GM10266 (cell line): ENCODE measurements at regions not wholly inside any gene's neighbourhood (a gene's known extent, or its start where the extent isn't known, plus 50 kb on each side); places are given as distances from the start of the nearest gene placed in this dataset.
"Not testable (repeated sequence)": the region's sequence is repeated elsewhere in the genome, so short reads cannot be mapped to it uniquely, and the experiment has no call there.

Experiments
- DNase-seq: peaks from one replicate; pipeline ENCODE4 v3.0.0; 2012; ENCODE audit errors: extremely low spot score
- TF ChIP-seq, protein P1 (sequence below): IDR thresholded peaks from 2 replicates; pipeline ENCODE4 v1.5.1; 2012; ENCODE audit warnings: mild to moderate bottlenecking, low read depth; ENCODE audit not compliant: control insufficient read depth, insufficient read depth; ENCODE audit errors: missing control alignments

DNA sequence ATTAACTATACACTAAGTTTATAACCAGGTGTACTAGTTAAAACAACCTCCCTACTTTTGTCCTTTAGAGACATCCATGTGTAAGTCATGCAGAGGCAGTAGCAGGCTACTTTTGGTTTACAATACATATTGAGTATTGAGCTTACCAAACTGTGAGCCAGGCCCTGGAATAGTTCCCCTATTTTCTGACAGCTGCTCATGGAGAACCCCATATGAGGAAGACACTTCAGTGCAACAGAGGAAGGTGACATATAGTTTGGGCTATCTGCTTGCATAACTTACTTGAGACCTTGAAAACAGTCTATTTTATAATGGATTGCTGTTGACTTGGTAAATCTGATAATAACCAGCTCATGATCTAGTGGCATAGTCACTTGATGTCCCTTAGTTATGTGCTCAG, 190.5 kb downstream of the SH3BGRL start:
- no peak for DNase-seq
- TF ChIP-seq, protein P1, sequence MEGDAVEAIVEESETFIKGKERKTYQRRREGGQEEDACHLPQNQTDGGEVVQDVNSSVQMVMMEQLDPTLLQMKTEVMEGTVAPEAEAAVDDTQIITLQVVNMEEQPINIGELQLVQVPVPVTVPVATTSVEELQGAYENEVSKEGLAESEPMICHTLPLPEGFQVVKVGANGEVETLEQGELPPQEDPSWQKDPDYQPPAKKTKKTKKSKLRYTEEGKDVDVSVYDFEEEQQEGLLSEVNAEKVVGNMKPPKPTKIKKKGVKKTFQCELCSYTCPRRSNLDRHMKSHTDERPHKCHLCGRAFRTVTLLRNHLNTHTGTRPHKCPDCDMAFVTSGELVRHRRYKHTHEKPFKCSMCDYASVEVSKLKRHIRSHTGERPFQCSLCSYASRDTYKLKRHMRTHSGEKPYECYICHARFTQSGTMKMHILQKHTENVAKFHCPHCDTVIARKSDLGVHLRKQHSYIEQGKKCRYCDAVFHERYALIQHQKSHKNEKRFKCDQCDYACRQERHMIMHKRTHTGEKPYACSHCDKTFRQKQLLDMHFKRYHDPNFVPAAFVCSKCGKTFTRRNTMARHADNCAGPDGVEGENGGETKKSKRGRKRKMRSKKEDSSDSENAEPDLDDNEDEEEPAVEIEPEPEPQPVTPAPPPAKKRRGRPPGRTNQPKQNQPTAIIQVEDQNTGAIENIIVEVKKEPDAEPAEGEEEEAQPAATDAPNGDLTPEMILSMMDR, result no peak

DNA sequence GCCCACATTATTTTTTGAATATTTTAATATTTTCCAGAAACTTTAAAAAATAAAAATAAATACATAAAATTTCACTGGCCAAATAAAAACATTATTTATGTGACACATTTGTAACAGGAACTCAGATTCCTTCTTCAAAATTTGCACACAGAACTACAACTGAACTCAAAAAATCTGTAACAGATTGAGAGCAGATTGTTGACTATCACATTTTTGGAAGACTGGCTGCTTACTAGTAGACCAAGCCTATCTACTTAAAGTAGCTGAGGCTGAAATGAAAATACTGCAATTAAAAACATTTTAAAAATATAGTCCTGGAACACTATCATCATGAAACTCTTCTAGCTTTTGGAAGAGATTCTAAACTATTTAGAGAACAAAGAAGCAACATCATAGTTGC, 203.9 kb downstream of the SH3BGRL start:
- DNase-seq, result no peak
- TF ChIP-seq, protein P1, result no peak

DNA sequence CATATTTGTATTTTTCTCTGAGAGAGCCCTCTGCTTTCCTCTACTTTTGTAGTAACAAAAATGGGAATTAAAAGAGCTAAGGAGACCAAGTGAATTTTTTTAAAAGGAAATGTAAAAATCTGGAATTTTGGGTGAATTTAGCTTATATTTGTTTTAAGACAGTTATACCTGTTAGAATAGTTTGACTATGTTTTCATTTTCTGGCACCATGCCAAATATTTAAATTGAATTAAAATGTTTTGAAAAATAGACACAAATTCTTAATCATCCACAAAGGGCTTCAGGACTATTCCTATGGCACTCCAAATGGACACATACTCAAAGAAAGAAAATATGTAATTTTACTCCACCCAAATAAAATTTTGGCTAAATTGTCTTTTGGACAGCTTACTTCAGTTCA, 209.6 kb downstream of the SH3BGRL start:
- no peak for DNase-seq
- TF ChIP-seq, protein P1, result no peak

DNA sequence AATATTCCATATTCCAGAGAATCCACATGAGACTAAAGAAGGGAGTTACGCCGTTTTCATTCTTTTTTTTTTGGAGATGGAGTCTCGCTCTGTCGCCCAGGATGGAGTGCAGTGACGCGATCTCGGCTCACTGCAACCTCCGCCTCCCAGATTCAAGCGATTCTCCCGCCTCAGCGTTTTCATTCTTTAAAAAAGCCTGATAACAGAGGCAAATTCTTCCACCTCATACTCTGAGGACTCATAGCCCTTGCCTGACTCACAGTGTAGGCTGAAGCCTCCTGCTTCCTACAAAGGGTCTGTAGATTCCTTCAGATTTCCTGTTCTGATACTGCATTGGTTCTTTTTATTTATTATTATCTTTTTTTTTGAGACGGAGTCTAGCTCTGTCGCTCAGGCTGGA, 210.5 kb downstream of the SH3BGRL start:
- DNase-seq, result no peak
- TF ChIP-seq, protein P1, result no peak

DNA sequence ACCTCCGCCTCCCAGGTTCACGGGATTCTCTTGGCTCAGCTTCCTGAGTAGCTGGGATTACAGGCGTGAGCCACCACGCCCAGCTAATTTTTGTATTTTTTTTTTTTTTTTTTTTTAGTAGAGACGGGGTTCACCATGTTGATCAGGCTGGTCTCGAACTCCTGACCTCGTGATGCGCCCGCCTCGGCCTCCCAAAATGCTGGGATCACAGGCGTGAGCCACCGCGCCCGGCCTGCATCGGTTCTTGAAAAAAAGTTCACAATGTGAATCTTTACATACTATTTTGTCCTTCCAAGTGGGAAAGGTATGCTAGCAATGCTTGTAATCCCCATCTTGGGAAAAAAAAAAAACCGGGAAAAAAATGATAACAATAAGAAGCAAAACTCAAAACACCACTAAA, 211.0 kb downstream of the SH3BGRL start:
- DNase-seq, result not testable (repeated sequence)

DNA sequence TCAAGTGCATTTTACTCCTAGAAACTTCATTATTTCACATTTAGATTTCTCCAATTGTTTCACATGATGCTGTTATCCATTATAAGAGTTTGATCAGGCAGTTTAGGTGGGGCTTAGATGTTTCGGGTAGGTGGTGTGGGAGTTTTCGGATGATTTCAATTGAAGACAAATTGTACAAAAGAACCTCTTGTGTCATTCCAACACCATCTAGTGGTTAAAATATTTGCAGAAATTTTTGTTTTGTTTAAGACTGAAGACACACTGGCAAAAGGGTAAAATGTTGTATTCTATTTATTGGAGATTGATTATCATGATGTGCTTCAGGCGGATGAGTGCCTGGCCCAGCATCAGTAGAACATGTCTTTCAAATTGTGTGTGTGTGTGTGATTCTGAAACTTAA, 212.7 kb downstream of the SH3BGRL start:
- no peak for DNase-seq
- TF ChIP-seq, protein P1, result no peak
